T-cell (primary cell): ENCODE measurements at regions not wholly inside any gene's neighbourhood (a gene's known extent, or its start where the extent isn't known, plus 50 kb on each side); places are given as distances from the start of the nearest gene placed in this dataset.

Source experiments
- ATAC-seq, 4 experiments: fragments of 200-7000 bp in 3 of 4; fragments of 150-1000 bp in 1 of 4; cut with Tn5 transposase; replicated peaks in 1 of 4; 1 replicate in 3 of 4; 2 replicates in 1 of 4; pipeline ENCODE4 v1.10.0; 2021; ENCODE audit warnings: moderate library complexity in 3 of 4, mild to moderate bottlenecking in 2 of 4, moderate number of reproducible peaks in 1 of 4
- CTCF ChIA-PET, 2 donors: fragments of 300-600 bp; sonication (Branson Sonifier 250); formaldehyde crosslinking; loops; one replicate each; lab custom pipeline; 2022; ENCODE audit warnings: antibody characterized with exemption in 2 of 2; lab: Charles Lee
- POLR2A ChIA-PET, 2 donors: fragments of 300-600 bp; sonication (Branson Sonifier 250); formaldehyde crosslinking; loops; one replicate each; lab custom pipeline; 2022; ENCODE audit warnings: antibody characterized with exemption in 2 of 2; lab: Charles Lee
- DNase-seq, 35 experiments: peaks; one replicate each; pipeline versions ENCODE4 v3.0.0 to v3.0.0-alpha.2; 2013 to 2023
- H3K27ac ChIP-seq: one replicate; pipeline ENCODE4 v1.5.1; 2013; ENCODE audit warnings: low read length
- H3K27me3 ChIP-seq, 2 experiments: replicated peaks in 1 of 2; 1 replicate in 1 of 2; 2 replicates in 1 of 2; pipeline versions ENCODE4 v1.6.1 to v1.7.0; 2013; ENCODE audit warnings: low read length in 1 of 2, mixed read lengths in 1 of 2; ENCODE audit not compliant: control insufficient read depth in 2 of 2, insufficient read depth in 2 of 2; ENCODE audit errors: extremely low read depth in 1 of 2
- H3K36me3 ChIP-seq, 2 donors: 1 replicate in 1 of 2; 2 replicates in 1 of 2; pipeline versions ENCODE4 v1.6.1 to v1.7.0; 2013; ENCODE audit warnings: low read length in 1 of 2; ENCODE audit not compliant: control insufficient read depth in 2 of 2, insufficient read depth in 1 of 2; ENCODE audit errors: extremely low read depth in 1 of 2
- H3K4me1 ChIP-seq, 2 experiments: 1 replicate in 1 of 2; 2 replicates in 1 of 2; pipeline versions ENCODE4 v1.6.1 to v1.7.0; 2013; ENCODE audit warnings: low read length in 2 of 2, mixed read lengths in 1 of 2; ENCODE audit not compliant: insufficient read depth in 2 of 2, control insufficient read depth in 1 of 2; ENCODE audit errors: extremely low read depth in 1 of 2
- H3K4me3 ChIP-seq, 2 donors: 1 replicate in 1 of 2; 2 replicates in 1 of 2; pipeline versions ENCODE4 v1.5.1 to v1.7.0; 2013; ENCODE audit warnings: mild to moderate bottlenecking in 2 of 2, low read length in 1 of 2, moderate library complexity in 1 of 2; ENCODE audit not compliant: control insufficient read depth in 1 of 2; ENCODE audit errors: extremely low read depth in 1 of 2
- H3K9me3 ChIP-seq: 2 replicates; pipeline ENCODE4 v1.7.0; 2013
- H3K27ac Mint-ChIP-seq, 2 donors: one replicate each; pipeline ENCODE4 v1.8.0; 2020 to 2021; ENCODE audit warnings: mild to moderate bottlenecking in 2 of 2, mixed read lengths in 2 of 2
- H3K27me3 Mint-ChIP-seq, 2 donors: one replicate each; pipeline ENCODE4 v1.8.0; 2021 to 2022; ENCODE audit warnings: mixed read lengths in 2 of 2
- H3K36me3 Mint-ChIP-seq: one replicate; pipeline ENCODE4 v1.8.0; 2021; ENCODE audit warnings: mixed read lengths
- H3K4me1 Mint-ChIP-seq, 3 donors: one replicate each; pipeline ENCODE4 v1.8.0; 2020 to 2022; ENCODE audit warnings: mixed read lengths in 3 of 3, mild to moderate bottlenecking in 1 of 3
- H3K4me3 Mint-ChIP-seq, 3 donors: one replicate each; pipeline ENCODE4 v1.8.0; 2020 to 2022; ENCODE audit warnings: mild to moderate bottlenecking in 3 of 3, mixed read lengths in 3 of 3, moderate library complexity in 3 of 3
- H3K9me3 Mint-ChIP-seq, 3 donors: one replicate each; pipeline ENCODE4 v1.8.0; 2020 to 2022; ENCODE audit warnings: mixed read lengths in 3 of 3
- WGBS: methylation state at CpG from one replicate; pipeline ENCODE4 v1.1.5; 2013; ENCODE audit warnings: missing lambda C conversion rate; ENCODE audit not compliant: insufficient coverage; 5-methylcytosine and 5-hydroxymethylcytosine counted together

GRCh38 chr13:94917824-94918223, 205.5 kb upstream of the SOX21 start:
- H3K36me3 Mint-ChIP-seq = no peaks in the 10 kb centered on the region

GRCh38 chr13:94914895-94915294, 202.6 kb upstream of the SOX21 start:
- H3K27ac ChIP-seq = no peak overlapping the region
- no peaks in the 10 kb centered on the region for H3K36me3 ChIP-seq
- POLR2A ChIA-PET = no interaction called here
- Mint-ChIP-seq H3K27ac (no peak overlapping the region), H3K4me1 (no peaks in the 10 kb centered on the region), H3K36me3 (no peaks in the 10 kb centered on the region), H3K27me3 (peaks cover 26 to 30% of the 10 kb centered on the region in 2 donors), H3K4me3 (no peak overlapping the region), H3K9me3 (no peaks in the 10 kb centered on the region)
- H3K27me3 ChIP-seq = no peaks in the 10 kb centered on the region
- no peaks in the 10 kb centered on the region for H3K9me3 ChIP-seq
- no peak overlapping the region for H3K4me3 ChIP-seq
- no peaks in the 10 kb centered on the region for H3K4me1 ChIP-seq
- CTCF ChIA-PET = interaction anchor here in 1 of 2 donors (0.6 kb wide), 1 partner anchor 9 kb away, joined by 3 read pairs; no protein-coding TSS in a partner anchor
- no CpG with 5 or more reads among the region's 1 CpG for WGBS
- DNase-seq (no peak), ATAC-seq (no peak)

More at GRCh38 chr13:94917824-94918223, 205.5 kb upstream of the SOX21 start:
- no peaks in the 10 kb centered on the region for H3K4me1 Mint-ChIP-seq
- Histone ChIP-seq H3K4me1 (no peaks in the 10 kb centered on the region), H3K36me3 (no peaks in the 10 kb centered on the region), H3K27ac (no peak overlapping the region), H3K4me3 (no peak overlapping the region), H3K9me3 (no peaks in the 10 kb centered on the region), H3K27me3 (no peaks in the 10 kb centered on the region)
- no peaks in the 10 kb centered on the region for H3K9me3 Mint-ChIP-seq
- no CpG with 5 or more reads among the region's 2 CpGs for WGBS
- ChIA-PET CTCF (no interaction called here), POLR2A (no interaction called here)
- peaks cover 0 to 8% of the 10 kb centered on the region in 2 donors for H3K27me3 Mint-ChIP-seq
- no peak overlapping the region for H3K4me3 Mint-ChIP-seq
- DNase-seq = no peak
- no peak overlapping the region for H3K27ac Mint-ChIP-seq
- no peak for ATAC-seq

- no peaks in the 10 kb centered on the region for H3K36me3 ChIP-seq
- ChIA-PET CTCF (no interaction called here), POLR2A (no interaction called here)
- no peaks in the 10 kb centered on the region for H3K9me3 ChIP-seq
- Mint-ChIP-seq H3K9me3 (no peaks in the 10 kb centered on the region), H3K4me3 (no peak overlapping the region), H3K27ac (no peak overlapping the region), H3K27me3 (peaks cover 23% of the 10 kb centered on the region in 2 donors), H3K4me1 (no peaks in the 10 kb centered on the region), H3K36me3 (no peaks in the 10 kb centered on the region)
- H3K4me3 ChIP-seq = no peak overlapping the region
- no peaks in the 10 kb centered on the region for H3K4me1 ChIP-seq
- no peaks in the 10 kb centered on the region for H3K27me3 ChIP-seq
- H3K27ac ChIP-seq = no peak overlapping the region
- ATAC-seq (no peak), DNase-seq (no peak)
- no CpG with 5 or more reads among the region's 2 CpGs for WGBS
Measured at GRCh38 chr13:94906605-94907004, 194.3 kb upstream of the SOX21 start.

GRCh38 chr13:94902722-94903407, 190.5 kb upstream of the SOX21 start:
- Histone ChIP-seq H3K27me3 (peaks cover 0 to 2% of the 10 kb centered on the region in 2 experiments), H3K27ac (no peak overlapping the region), H3K4me3 (no peak overlapping the region), H3K9me3 (no peaks in the 10 kb centered on the region), H3K4me1 (no peaks in the 10 kb centered on the region), H3K36me3 (no peaks in the 10 kb centered on the region)
- no peak for DNase-seq
- 83% methylated on average over 1 of the region's 4 CpGs for WGBS
- no peaks in the 10 kb centered on the region for H3K4me1 Mint-ChIP-seq
- no peak overlapping the region for H3K27ac Mint-ChIP-seq
- ChIA-PET CTCF (interaction anchor here in 1 of 2 donors (0.6 kb wide), 1 partner anchor 556 kb away, joined by 3 read pairs; no protein-coding TSS in a partner anchor), POLR2A (no interaction called here)
- H3K36me3 Mint-ChIP-seq = no peaks in the 10 kb centered on the region
- peaks cover 0 to 5% of the 10 kb centered on the region in 2 donors for H3K27me3 Mint-ChIP-seq
- no peak for ATAC-seq
- no peak overlapping the region for H3K4me3 Mint-ChIP-seq
- no peaks in the 10 kb centered on the region for H3K9me3 Mint-ChIP-seq

- H3K4me1 ChIP-seq = no peaks in the 10 kb centered on the region
- no peaks in the 10 kb centered on the region for H3K9me3 ChIP-seq
- CTCF ChIA-PET = interaction anchor here in 1 of 2 donors (0.6 kb wide), 1 partner anchor 505 kb away, joined by 4 read pairs; no protein-coding TSS in a partner anchor
- no peak overlapping the region for H3K27ac ChIP-seq
- no CpG with 5 or more reads among the region's 3 CpGs for WGBS
- DNase-seq = no peak
- no peaks in the 10 kb centered on the region for H3K36me3 Mint-ChIP-seq
- H3K4me3 ChIP-seq = no peak overlapping the region
- no peak overlapping the region for H3K27ac Mint-ChIP-seq
- peaks cover 0 to 9% of the 10 kb centered on the region in 2 donors for H3K27me3 Mint-ChIP-seq
- no peak overlapping the region for H3K4me3 Mint-ChIP-seq
- no peak for ATAC-seq
- H3K27me3 ChIP-seq = peaks cover 0 to 2% of the 10 kb centered on the region in 2 experiments
- POLR2A ChIA-PET = no interaction called here
- no peaks in the 10 kb centered on the region for H3K4me1 Mint-ChIP-seq
- no peaks in the 10 kb centered on the region for H3K36me3 ChIP-seq
- no peaks in the 10 kb centered on the region for H3K9me3 Mint-ChIP-seq
Measured at GRCh38 chr13:94901070-94901469, 188.7 kb upstream of the SOX21 start.

GRCh38 chr13:94896719-94897317, 184.5 kb upstream of the SOX21 start:
- no peak for ATAC-seq
- H3K4me1 Mint-ChIP-seq = no peaks in the 10 kb centered on the region
- no peak overlapping the region for H3K27ac ChIP-seq
- H3K4me3 Mint-ChIP-seq = no peak overlapping the region
- no peaks in the 10 kb centered on the region for H3K36me3 ChIP-seq
- WGBS = no CpG with 5 or more reads among the region's 5 CpGs
- H3K4me3 ChIP-seq = no peak overlapping the region
- no peaks in the 10 kb centered on the region for H3K4me1 ChIP-seq
- H3K27me3 Mint-ChIP-seq = peaks cover 0 to 3% of the 10 kb centered on the region in 2 donors
- POLR2A ChIA-PET = no interaction called here
- H3K36me3 Mint-ChIP-seq = no peaks in the 10 kb centered on the region
- CTCF ChIA-PET = no interaction called here
- no peaks in the 10 kb centered on the region for H3K9me3 ChIP-seq
- no peaks in the 10 kb centered on the region for H3K9me3 Mint-ChIP-seq
- no peak for DNase-seq
- H3K27me3 ChIP-seq = peaks cover 0 to 2% of the 10 kb centered on the region in 2 experiments
- no peak overlapping the region for H3K27ac Mint-ChIP-seq
